ENCODE measurements at regions not wholly inside any gene's neighbourhood (a gene's known extent, or its start where the extent isn't known, plus 50 kb on each side); places are given as distances from the start of the nearest gene placed in this dataset.
"Not testable (repeated sequence)": the region's sequence is repeated elsewhere in the genome, so short reads cannot be mapped to it uniquely, and the experiment has no call there.

GRCh38 chrY:9619541-9619940 lies 91.9 kb downstream of the TSPY10 start:
- ChIA-PET POLR2A (no interaction called here), CTCF (no interaction called here)
- no peak for DNase-seq (ENCODE audit: low read depth in 1 of 2, low spot score in 1 of 2)
- no peak for ATAC-seq
- Histone ChIP-seq H3K4me1 (no peaks in the 10 kb centered on the region), H3K4me2 (no peak overlapping the region), H3K27ac (no peak overlapping the region), H3K4me3 (no peak overlapping the region), H3K9me3 (no peaks in the 10 kb centered on the region)
- 20% methylated on average over 4 of the region's 4 CpGs for WGBS (ENCODE audit: missing lambda C conversion rate)
- TF ChIP-seq GATA3 (IDR thresholded peaks at IDR 0.05; ENCODE audit: borderline replicate concordance) = no peak
- TF ChIP-seq SMC3 (IDR thresholded peaks at IDR 0.05) = no peak
- TF ChIP-seq E2F6 (IDR thresholded peaks at IDR 0.05; ENCODE audit: borderline replicate concordance, low read depth) = no peak
- TF ChIP-seq RCOR1 (IDR thresholded peaks at IDR 0.05; ENCODE audit: low read depth, low read length) = no peak
- no peak for TF ChIP-seq POLR2AphosphoS2 (conservative IDR thresholded peaks at IDR 0.05; ENCODE audit: low read length)
- TF ChIP-seq MAZ (IDR thresholded peaks at IDR 0.05; ENCODE audit: borderline replicate concordance, low read depth, low read length) = no peak
- TF ChIP-seq ZFP36 (IDR thresholded peaks at IDR 0.05; ENCODE audit: borderline replicate concordance, partially characterized antibody) = no peak
- no peak for TF ChIP-seq MAFK (IDR thresholded peaks at IDR 0.05; ENCODE audit: partially characterized antibody)
- no peak for TF ChIP-seq CBX2 (IDR thresholded peaks at IDR 0.05; ENCODE audit: borderline replicate concordance, low read depth)
- no peak for TF ChIP-seq ELK1 (IDR thresholded peaks at IDR 0.05; ENCODE audit: low read depth, low read length)
- TF ChIP-seq RARB (CRISPR knock-in tag; IDR thresholded peaks at IDR 0.05) = no peak
- TF ChIP-seq NPAS2 (CRISPR knock-in tag; IDR thresholded peaks at IDR 0.05; ENCODE audit: borderline replicate concordance) = no peak
- no peak for TF ChIP-seq HOXB5 (CRISPR knock-in tag; IDR thresholded peaks at IDR 0.05)
- TF ChIP-seq ATOH8 (CRISPR knock-in tag; IDR thresholded peaks at IDR 0.05; ENCODE audit: low read depth) = no peak
- no peak for TF ChIP-seq FOSB (CRISPR knock-in tag; IDR thresholded peaks at IDR 0.05)
- TF ChIP-seq ESRRA (IDR thresholded peaks at IDR 0.05; ENCODE audit: borderline replicate concordance, low read length) = no peak
- TF ChIP-seq HOXA7 (CRISPR knock-in tag; IDR thresholded peaks at IDR 0.05) = no peak
- no peak for FAIRE-seq

- H3K4me3 ChIP-seq = no peak overlapping the region
- DNase-seq (ENCODE audit: low read depth in 1 of 2, low spot score in 1 of 2) (no peak), FAIRE-seq (no peak), ATAC-seq (no peak)
- no peaks in the 10 kb centered on the region for H3K9me3 ChIP-seq
- ChIA-PET CTCF (no interaction called here), POLR2A (no interaction called here)
- TF ChIP-seq E2F6 (IDR thresholded peaks at IDR 0.05; ENCODE audit: borderline replicate concordance, low read depth) (no peak), ZFP36 (IDR thresholded peaks at IDR 0.05; ENCODE audit: borderline replicate concordance, partially characterized antibody) (no peak), ZSCAN20 (CRISPR knock-in tag; IDR thresholded peaks at IDR 0.05) (no peak), JUNB (IDR thresholded peaks at IDR 0.05) (no peak), KDM5A (IDR thresholded peaks at IDR 0.05) (no peak), CTCF (IDR thresholded peaks at IDR 0.05) (no peak), PBX3 (IDR thresholded peaks at IDR 0.05) (no peak), BCL3 (IDR thresholded peaks at IDR 0.05) (no peak), FOSL2 (IDR thresholded peaks at IDR 0.05) (no peak), FOSL2 (CRISPR knock-in tag; IDR thresholded peaks at IDR 0.05) (no peak), TP53 (CRISPR knock-in tag; IDR thresholded peaks at IDR 0.05) (no peak)
- no peak overlapping the region for H3K4me2 ChIP-seq
- no peaks in the 10 kb centered on the region for H3K4me1 ChIP-seq
- 55% methylated on average over 4 of the region's 15 CpGs for WGBS (ENCODE audit: missing lambda C conversion rate)
- no peak overlapping the region for H3K27ac ChIP-seq
Observed at GRCh38 chrY:9623196-9623595, 95.5 kb downstream of the TSPY10 start.

GRCh38 chrY:9640595-9641132 lies 113.0 kb downstream of the TSPY10 start:
- H3K4me1 ChIP-seq; H3K4me2 ChIP-seq; H3K9me3 ChIP-seq; CTCF ChIA-PET; FAIRE-seq; H3K4me3 ChIP-seq; POLR2A ChIA-PET; DNase-seq (ENCODE audit: low read depth in 1 of 2, low spot score in 1 of 2); H3K27ac ChIP-seq; ATAC-seq: not testable (repeated sequence)
- WGBS (ENCODE audit: missing lambda C conversion rate) = no CpG with 5 or more reads among the region's 28 CpGs

GRCh38 chrY:9666204-9666603 lies 138.5 kb downstream of the TSPY10 start:
- FAIRE-seq; POLR2A ChIA-PET; H3K9me3 ChIP-seq; H3K4me3 ChIP-seq; ATAC-seq; H3K4me1 ChIP-seq; DNase-seq (ENCODE audit: low read depth in 1 of 2, low spot score in 1 of 2); H3K27ac ChIP-seq; CTCF ChIA-PET; H3K4me2 ChIP-seq: not testable (repeated sequence)
